GM19395 (cell line): ENCODE measurements at regions not wholly inside any gene's neighbourhood (a gene's known extent, or its start where the extent isn't known, plus 50 kb on each side); places are given as distances from the start of the nearest gene placed in this dataset.
"Not testable (repeated sequence)": the region's sequence is repeated elsewhere in the genome, so short reads cannot be mapped to it uniquely, and the experiment has no call there.

Experiments
- ATAC-seq: cut with Tn5 transposase; IDR thresholded peaks from one replicate; pipeline ENCODE4 v1.9.1; 2021; ENCODE audit warnings: mild to moderate bottlenecking, moderate library complexity; ENCODE audit not compliant: unreplicated experiment

DNA sequence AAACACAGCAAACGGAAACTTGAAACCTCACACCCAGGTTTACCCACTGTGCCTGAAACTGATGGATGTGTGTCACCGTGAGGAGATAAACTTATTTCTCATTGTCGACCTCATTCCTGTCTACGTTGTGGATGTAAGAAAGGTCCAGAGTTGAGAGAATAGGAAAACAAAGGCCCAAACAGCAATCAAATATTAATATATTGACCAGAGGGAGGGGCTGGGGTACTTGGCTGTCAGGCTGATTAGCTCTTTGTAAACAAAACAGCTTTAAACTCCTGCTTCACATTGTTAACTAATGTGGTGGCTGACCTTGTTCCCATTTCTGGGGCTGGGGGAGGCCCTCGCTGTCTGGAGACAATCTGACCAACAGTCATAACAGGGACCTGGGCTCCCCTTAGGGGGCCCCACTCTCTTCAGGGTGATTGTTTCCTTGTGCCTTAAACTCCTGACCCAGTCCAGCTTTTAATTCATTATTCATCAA lies 937.6 kb downstream of the MCTP2 start:
- ATAC-seq: no peak

DNA sequence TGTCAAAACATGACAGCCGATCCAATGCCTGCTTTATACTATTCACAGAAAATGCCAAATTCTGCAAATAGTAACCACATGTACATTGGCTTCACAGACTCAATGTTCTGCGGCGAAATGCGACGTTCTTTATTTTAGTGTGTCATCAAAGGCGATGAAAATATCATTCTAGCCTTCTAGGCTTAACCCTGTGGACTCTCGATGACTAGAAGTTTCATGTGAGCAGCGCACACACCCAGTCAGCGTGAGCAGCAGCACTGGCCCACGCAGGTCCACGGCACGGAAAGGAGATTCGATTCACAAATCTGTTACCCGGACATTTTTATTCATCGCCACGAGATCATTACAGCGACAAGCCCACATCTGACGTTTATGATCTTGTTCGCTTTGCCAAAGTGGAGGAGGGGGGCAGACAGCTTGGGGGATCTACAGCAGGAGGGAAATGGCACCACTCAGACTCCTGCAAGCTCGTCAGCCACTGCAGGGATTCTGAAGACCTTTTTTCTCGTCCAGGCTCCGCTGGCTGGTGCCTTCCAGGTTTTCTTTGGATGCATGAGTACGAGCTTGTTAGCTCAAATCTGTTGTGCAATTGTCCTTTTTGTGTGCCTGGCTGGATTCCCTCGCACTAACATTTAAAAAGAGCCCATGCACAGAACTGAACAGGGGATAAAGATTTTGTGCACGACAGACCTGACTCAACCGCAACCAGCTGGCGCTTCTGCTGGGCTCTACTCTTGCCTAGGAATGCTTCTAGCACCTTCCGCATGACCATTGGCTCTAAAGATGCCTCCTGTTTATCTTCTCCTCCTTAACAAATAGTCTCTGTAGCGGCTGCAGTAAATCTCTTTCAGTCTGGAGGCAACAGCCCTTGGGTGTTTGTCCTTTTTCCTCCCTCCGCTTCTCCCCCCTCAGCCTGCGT lies 938.4 kb downstream of the MCTP2 start:
- ATAC-seq: no peak

DNA sequence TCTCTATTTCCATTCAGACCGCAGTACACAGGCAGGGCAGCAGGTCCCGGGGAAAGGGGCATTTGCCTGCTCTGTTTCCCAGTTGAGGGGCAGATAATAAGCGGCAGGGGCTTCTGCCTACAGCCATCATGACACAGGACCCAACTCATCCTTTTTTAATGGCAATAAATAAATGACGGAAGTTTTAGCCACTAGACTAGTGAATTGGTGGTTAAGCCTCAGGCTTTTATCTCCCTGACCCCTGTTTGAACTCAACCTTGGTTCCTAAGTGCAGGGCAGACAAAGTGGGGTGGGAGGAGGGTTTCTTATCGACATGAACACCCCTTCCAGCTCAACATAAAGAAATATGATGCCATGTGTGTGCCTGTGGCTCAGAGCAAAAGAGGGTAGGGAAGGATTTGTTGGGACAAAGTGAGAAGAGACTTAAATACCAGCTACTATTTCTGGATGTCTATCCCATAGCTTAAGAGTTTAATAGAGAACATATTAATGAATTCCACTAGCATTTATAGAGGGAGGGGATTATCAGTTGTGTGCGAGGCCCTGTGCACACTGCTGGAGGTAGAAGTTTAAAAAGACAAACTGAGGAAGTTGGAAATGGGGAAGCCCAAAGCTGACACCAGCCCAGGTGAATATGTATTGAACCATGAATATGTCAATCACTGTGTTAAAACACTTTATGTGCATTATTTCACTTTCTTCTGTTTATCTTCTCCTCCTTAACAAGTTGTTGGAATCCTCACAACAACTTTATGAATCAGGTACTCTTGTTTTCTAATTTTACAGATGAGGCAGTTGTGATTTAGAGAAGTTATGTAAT lies 939.4 kb downstream of the MCTP2 start:
- no peak for ATAC-seq

DNA sequence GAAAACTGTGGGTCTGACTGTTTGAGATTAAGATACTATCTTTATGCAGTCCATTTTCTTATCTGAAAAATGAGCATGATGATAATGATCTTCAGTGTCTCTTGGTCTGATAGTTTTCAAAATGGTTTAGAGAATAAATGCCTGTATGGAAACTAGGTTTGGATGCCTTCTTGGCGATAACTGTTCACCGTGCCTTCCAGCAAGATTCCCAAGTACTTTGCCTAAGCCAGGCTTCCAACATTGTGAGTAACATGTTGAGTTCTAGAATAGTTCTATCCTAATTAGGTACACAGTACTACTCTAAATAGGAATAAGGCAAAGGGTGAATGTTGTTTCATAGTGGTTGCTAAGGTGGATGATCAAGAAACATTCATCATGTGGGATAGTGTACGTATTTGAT lies 940.2 kb downstream of the MCTP2 start:
- ATAC-seq: no peak

DNA sequence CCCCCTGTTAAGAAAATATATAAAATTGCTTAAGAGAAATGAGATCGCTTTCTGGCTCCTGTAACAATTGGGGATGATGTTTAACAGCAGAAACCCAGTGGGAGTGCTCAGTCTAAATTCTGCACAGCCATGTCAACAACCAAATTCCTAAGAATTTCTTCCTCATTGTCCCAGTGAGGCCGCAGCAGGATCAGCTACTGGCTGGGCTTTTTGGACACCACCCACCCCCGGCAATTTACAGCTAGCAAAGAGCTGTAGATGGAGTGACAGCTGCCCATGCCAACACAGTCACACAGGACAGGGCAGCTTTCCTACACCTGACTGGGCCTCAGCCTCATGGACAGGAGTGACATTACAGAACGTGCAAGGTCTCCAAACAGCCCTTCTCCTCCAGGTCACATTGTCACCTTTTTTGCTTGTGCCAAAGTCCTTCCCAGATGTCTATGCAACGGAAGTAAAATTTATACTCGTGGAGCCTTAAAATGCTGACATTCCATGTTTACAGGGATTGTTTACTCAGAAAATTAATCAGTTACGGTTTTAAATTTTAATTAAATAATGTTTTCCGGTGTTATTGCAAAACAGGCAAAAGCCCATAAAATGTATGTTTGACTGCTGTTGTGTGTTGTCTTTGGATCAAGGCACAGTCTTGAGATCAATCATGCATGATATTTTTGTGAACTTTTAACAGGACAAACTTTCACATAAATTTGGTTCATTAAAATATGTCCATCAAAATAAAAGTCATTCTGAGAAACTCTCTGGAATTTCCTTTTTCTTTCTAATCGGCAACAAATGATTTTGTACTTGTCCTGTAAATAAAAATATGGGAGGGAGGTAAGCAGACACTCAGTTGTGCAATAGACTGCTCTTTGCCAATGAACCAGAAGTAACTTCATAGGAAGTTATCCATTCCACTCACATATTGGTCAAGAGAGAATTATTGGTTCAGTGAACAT lies 943.2 kb downstream of the MCTP2 start:
- no peak for ATAC-seq

DNA sequence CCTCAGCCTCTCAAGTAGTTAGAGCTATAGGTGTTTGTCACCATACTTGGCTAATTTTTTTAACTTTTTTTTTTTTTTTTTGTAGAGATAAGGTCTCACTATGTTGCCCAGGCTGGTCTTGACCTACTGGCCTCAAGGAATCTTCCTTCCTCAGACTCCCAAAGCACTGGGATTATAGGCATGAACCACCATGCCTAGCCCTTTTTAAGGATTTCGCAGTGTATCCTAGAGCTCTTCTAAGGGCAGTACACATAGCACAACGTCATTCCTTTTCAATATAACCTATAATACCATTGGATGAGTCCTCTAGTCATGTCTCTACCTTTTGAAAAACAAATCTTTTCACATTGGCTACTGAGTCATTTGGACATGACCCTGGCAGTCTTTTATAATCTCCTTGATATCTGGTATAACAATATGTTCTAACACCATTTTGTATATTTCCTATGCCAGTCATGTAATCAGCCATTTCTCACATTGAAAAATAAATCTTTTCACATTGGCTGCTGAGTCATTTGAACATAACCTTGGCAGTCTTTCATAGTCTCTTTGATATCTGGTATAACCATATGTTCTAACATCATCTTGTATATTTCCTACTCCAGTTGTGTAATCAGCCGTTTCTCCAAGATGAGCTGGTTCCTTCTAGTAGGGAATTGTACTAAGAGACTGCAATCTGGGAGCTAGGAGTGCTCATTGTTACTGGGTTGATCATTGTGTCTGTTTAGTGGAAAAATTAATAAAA lies 944.7 kb downstream of the MCTP2 start:
- no peak for ATAC-seq

DNA sequence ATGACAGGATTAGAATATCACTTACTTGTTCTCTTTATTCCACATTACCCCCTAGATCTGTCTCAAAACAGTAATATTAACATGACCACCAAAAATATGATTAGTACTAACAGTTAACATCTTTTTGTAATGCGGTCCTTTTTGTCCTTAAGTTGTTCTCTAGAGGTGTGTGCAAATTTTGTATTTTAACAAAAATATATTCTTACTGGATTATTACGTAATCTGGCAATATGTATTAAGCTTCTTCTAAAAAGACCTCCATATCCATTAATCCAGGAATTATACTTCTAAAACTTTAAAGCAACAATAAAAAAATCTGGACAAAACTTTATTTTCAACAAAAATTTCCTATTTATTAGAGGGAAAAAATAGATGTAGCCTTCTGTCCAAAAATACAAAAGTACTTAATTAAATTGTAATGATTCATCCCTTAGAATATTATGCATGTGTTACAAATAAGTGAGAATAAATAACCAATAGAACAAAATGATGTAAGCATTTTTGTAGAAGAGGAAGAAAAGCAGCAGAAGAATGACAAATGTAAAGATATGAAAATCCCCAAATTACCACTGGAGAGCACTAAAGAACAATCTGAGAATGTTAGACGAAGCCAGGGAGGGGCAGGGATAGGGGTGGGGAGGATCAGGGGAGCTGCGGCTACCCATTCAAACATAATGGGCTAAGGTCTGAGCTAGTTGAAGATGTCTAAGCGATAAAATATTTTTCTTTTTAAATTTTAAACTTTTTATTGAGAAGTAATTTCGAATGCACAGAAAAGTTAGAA lies 945.6 kb downstream of the MCTP2 start:
- ATAC-seq: no peak

DNA sequence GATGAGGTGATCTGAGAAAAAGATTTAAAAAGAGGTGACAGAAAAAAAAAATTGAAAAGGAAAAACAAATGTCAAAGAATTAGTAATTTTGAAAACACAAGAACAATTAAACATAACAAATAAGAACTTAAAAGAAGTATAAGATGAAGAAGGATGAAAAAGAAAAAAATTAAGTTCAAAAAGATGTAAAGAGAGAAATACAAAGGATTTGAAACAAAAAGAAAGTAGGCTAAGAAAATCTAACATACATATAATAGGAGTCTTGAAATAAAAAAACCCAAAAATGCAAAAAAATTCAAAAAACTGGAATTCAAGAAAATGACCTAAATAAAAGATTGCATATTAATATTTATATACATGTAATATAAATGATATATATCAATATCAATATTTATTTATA lies 949.2 kb downstream of the MCTP2 start:
- ATAC-seq: no peak

DNA sequence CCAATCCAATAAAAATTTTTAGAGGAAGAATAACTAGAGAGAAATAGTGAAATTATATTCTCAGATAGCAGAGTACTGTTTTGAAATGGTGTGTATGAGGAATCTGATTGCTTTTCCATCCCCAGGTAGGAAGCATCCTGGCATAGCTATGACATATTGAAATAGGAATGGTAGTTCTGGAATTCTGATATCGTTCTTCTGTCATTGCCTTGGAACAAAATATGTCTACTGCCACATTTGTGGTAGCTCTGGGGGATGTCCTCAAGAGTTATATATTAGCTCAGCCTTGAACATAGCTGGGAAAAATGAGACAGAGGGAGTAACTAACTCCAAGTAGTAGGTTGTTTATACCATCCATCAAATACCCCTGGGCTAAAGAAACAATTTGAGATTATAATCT lies 950.7 kb downstream of the MCTP2 start:
- ATAC-seq: no peak

DNA sequence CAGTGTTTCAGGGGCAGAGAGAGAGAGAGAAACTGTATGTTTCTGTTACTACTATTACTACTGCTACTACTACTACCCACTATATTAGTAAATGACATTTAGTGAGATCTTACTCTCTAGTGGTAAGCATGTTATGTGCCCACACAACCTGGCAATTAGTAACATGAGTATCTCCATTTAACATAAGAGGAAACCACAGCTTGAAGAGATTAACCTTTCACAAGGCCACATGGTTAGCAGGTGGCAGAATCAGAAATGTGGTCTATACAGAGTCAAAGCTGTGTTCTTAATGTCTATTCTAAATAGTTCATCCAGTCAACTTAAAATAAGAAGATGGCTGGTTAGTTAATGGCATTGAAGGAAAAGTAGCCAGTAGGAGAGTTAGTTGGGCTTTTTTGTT lies 961.6 kb downstream of the MCTP2 start:
- no peak for ATAC-seq

DNA sequence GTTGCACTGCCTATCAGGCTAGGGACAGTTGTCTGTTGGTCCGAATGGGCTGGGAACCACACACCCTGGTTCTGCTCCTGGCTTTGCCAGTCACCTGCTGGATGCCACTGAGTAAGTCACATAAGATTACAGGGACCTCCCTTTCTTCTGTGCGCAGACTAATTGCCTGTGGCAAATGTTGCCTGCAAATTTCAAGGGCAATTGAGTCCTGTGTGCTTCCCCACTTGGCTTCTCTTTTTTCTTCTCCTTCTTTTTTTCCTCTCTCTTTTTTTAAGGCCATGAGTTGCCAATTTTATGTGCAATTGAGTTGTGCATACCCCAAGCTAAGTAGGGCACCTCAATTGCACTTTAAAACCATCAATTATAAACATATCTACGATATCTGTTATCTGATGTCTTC lies 963.4 kb downstream of the MCTP2 start:
- ATAC-seq: no peak

DNA sequence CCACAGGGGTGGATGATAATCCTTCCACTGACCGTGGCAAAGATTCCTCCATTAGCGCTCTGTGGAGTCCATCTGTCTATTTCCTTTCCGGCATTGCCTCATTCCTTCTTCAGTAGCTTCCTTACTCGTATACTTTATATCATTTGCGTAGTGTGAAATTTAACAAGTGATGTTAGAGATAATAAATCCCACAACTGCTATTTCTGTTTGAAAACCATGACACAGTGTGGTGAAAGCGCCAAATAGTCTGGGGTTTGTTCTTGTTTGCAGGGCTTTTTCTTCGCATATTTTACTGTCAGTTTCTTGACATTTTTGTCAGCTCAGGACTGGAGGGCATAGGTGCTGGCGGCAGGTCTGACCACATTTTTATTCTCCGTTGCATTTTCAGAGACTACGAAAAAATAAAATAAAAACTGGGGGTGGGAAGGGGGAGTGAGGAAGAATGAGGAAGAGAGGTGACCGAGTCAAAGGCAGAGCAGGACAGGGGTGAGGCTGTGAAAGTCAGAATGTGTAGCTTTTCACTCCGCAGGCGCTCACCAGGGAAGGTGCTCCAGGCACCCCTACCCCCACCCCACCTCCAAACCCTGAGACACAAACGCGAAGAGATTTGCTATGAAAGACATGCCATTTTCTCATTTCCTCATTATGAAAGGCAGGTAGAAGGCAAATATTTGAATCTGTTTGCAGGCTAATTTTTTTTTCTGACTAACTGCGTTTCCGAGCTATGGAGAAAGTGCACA lies 965.0 kb downstream of the MCTP2 start:
- ATAC-seq: no peak

DNA sequence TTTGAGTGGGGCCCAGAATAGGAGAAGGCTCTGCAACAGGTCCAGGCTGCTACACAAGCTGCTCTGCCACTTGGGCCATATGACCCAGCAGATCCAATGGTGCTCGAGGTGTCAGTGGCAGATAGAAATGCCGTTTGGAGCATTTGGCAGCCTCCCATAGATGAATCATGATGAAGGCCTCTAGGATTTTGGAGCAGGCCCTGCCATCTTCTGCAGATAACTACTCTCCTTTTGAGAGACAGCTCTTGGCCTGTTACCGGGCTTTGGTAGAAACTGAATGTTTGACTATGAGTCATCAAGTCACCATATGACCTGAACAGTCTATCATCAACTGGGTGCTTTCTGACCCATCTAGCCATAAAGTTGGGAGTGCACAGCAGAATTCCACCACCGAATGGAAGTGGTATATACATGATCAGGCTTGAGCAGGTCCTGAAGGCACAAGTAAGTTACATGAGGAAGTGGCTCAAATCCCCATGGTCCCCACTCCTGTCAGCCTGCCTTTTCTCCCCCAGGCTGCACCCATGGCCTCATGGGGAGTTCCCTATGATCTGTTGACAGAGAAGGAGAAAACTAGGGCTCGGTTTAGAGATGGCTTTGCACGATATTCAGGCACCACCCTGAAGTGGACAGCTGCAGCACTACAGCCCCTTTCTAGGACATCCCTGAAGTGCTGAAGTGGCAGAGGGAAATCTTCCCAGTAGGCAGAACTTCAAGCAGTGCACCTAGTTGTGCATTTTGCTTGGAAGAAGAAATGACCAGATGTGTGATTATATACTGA lies 971.4 kb downstream of the MCTP2 start:
- no peak for ATAC-seq

DNA sequence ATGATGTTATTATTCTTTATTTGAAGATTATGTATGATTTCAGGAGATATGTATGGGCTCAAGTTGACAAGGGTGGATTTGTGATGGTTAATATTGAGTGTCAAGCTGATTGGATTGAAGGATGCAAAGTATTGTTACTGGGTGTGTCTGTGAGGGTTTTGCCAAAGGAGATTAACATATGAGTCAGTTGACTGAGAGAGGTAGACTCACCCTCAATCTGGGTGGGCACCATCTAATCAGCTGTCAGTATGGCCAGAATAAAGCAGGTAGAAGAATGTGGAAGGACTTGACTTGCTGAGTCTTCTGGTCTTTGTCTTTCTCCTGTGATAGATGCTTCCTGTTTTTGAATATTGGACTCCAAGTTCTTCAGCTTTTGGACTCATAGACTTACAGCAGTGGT lies 973.7 kb downstream of the MCTP2 start:
- no peak for ATAC-seq

DNA sequence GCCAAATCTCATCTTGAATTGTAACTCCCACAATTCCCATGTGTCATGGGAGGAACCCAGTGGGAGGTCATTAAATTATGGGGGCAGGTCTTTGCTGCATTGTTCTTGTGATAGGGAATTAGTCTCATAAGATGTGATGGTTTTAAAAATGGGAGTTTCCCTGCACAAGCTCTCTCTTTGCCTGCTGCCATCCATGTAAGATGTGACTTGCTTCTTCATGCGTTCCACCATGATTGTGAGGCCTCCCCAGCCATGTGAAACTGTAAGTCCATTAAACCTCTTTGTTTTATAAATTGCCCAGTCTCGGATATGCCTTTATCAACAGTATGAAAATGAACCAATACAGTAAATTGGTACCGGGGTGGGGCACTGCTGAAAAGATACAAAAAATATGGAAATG lies 974.5 kb downstream of the MCTP2 start:
- ATAC-seq: not testable (repeated sequence)

DNA sequence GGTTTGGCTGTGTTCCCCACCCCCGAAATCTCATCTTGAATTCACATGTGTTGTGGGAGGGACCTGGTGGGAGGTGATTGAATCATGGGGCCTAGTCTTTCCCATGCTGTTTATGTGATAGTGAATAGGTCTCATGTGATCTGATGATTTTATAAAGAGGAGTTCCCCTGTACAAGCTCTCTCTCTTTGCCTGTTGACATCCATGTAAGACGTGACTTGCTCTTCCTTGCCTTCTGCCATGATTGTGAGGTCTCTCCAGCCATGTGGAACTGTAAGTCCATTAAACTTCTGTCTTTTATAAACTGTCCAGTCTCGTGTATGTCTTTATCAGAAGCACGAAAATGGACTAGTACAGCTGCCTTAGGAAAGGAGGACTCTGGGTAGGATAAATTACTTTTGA lies 976.7 kb downstream of the MCTP2 start:
- ATAC-seq: no peak

DNA sequence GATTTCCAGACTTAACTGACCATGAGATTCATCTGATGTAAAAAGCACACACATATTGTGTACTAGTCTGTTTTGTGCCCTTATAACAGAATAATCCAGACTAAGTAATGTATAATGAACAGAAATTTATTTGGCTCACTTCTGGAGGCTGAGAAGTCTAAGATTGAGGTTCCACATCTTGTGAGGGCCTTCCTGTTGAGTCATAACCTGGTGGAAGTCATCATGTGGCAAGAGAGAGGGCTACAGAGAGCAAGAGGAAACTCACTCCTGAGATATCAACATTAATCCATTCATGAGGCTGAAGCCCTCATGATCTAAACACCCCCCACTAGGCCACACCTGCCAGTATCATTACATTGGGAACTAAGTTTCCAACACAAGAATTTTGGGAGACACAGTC lies 977.6 kb downstream of the MCTP2 start:
- no peak for ATAC-seq

DNA sequence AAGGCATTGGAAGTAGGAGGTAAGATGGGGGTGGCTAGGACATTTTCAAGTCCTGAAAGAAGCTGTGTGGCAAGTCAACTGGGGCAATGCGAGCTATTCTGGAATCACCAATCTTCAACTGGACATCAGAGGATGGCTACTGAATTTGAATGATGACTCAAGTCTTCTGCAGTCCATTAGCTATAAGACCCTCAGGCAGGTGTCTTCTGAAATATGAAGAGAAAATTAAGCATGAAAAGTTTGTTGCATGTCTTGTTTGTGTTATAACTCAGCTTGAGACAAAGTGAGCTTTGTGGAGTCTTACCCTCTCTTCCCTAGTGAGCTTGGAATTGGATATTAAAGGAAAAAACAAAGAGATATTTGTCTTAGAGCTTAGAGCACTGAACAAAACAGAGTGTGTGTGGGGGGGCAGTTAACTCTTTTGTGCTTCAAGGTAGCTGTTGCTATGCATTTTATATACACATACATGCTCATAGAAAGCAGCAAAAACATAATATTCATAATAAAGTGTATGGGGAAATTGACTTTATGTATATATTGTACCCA lies 979.1 kb downstream of the MCTP2 start:
- ATAC-seq: no peak
